BJ (cell line): ENCODE measurements at regions not wholly inside any gene's neighbourhood (a gene's known extent, or its start where the extent isn't known, plus 50 kb on each side); places are given as distances from the start of the nearest gene placed in this dataset.

Experiments
- CTCF ChIA-PET: fragments of 350-600 bp; formaldehyde crosslinking; extraction: SDS; loops from one replicate; lab custom pipeline; 2021; ENCODE audit warnings: antibody characterized with exemption, inconsistent platforms; lab: Yijun Ruan, JAX
- POLR2A ChIA-PET: fragments of 300-600 bp; sonication (Branson Sonifier 250); formaldehyde crosslinking; extraction: SDS; loops from one replicate; lab custom pipeline; 2021; ENCODE audit warnings: antibody characterized with exemption; lab: Charles Lee
- DNase-seq: peaks from one replicate; pipeline ENCODE4 v3.0.0-alpha.2; 2011; ENCODE audit warnings: low read depth
- H3K27me3 ChIP-seq: 2 replicates; pipeline ENCODE4 v1.6.0; 2011; ENCODE audit warnings: low read length; ENCODE audit not compliant: control insufficient read depth, insufficient read depth
- H3K36me3 ChIP-seq: 2 replicates; pipeline ENCODE4 v1.5.1; 2011; ENCODE audit warnings: low read length; ENCODE audit not compliant: control insufficient read depth, insufficient read depth
- H3K4me3 ChIP-seq: 2 replicates; pipeline ENCODE4 v1.5.1; 2011; ENCODE audit warnings: low read depth, mild to moderate bottlenecking, control low read depth, low read length
- TF ChIP-seq, protein P1 (sequence below): IDR thresholded peaks from 2 replicates; pipeline ENCODE4 v1.5.1; 2011; ENCODE audit warnings: low read depth, mild to moderate bottlenecking, control low read depth, inconsistent platforms, low read length, moderate library complexity; ENCODE audit not compliant: insufficient read depth

GRCh38 chr5:133848341-133848811 is 120.0 kb downstream of the C5orf15 start:
- ChIA-PET CTCF (no interaction called here), POLR2A (no interaction called here)
- no peaks in the 10 kb centered on the region; the same call in 1 of the 2 replicates for H3K27me3 ChIP-seq
- DNase-seq = no peak
- H3K36me3 ChIP-seq = no peaks in the 10 kb centered on the region
- TF ChIP-seq, protein P1, sequence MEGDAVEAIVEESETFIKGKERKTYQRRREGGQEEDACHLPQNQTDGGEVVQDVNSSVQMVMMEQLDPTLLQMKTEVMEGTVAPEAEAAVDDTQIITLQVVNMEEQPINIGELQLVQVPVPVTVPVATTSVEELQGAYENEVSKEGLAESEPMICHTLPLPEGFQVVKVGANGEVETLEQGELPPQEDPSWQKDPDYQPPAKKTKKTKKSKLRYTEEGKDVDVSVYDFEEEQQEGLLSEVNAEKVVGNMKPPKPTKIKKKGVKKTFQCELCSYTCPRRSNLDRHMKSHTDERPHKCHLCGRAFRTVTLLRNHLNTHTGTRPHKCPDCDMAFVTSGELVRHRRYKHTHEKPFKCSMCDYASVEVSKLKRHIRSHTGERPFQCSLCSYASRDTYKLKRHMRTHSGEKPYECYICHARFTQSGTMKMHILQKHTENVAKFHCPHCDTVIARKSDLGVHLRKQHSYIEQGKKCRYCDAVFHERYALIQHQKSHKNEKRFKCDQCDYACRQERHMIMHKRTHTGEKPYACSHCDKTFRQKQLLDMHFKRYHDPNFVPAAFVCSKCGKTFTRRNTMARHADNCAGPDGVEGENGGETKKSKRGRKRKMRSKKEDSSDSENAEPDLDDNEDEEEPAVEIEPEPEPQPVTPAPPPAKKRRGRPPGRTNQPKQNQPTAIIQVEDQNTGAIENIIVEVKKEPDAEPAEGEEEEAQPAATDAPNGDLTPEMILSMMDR = no peak
- no peak overlapping the region for H3K4me3 ChIP-seq

- POLR2A ChIA-PET = no interaction called here
- Histone ChIP-seq H3K36me3 (no peaks in the 10 kb centered on the region), H3K27me3 (no peaks in the 10 kb centered on the region; the same call in 1 of the 2 replicates), H3K4me3 (no peak overlapping the region)
- DNase-seq = no peak
- CTCF ChIA-PET = no interaction called here
- TF ChIP-seq, protein P1 = no peak
These were observed 120.5 kb downstream of the C5orf15 start for GRCh38 chr5:133847886-133848285.

DNA sequence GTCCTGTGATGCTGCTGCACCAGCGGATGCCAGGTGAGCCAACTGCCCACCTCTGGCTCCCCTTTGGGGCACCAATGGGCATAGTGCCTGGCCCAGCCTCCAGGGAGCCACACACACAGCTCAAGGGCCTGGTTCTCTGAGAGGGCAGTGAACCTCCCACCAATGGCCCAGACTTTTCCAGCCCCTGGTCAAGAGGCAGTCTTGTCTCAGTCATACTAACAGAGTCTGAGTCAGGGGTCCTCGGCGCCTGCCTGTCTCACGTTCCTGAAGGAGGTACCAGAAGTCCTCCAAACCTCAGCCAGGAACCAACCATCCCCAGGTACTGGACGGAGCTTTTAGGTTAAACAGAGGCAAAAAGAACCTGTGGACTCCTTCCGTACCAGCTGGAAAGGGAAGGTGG is 121.1 kb downstream of the C5orf15 start:
- no peak overlapping the region for H3K4me3 ChIP-seq
- CTCF ChIA-PET = interaction anchor here (1.4 kb wide), 1 partner anchor 10 kb away, joined by 3 read pairs; no protein-coding TSS in a partner anchor
- no peaks in the 10 kb centered on the region; the same call in 1 of the 2 replicates for H3K27me3 ChIP-seq
- no peaks in the 10 kb centered on the region for H3K36me3 ChIP-seq
- TF ChIP-seq, protein P1 = no peak
- no peak for DNase-seq
- POLR2A ChIA-PET = no interaction called here

DNA sequence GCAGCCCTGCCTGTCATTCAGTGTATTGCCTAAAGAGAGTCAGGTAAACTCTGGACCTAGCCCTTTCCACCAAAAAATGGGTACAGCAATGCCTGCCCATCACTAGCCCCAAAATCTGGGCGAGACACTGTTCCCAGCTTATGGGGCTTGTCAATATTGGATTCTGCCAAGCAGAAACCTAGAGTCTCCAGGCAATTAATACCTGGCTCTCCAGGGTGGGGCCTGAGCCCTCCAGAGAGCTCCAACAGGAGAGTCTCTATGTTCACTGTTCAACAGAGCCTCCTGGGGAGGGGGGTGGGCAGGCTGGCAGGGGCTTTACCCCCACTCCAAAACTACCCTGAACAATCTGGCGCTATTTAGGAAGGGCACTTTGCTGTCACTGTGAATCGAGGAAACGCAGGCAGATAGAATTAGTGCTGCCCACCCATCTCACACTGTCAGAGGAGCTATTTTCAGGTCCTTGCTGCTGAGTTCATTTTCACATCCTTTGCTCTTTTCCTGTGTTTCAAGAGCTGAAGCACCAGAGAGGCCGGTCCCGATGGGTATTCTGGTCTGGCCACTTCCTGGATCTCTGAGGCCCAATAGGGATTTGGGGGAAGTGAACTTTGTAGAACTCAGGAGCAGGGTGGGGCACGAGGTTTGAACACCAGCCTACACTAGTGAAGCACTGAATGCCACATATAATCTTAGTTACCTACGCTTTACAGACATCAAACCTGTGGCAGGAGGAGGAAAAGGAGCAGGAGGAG is 121.8 kb downstream of the C5orf15 start:
- DNase-seq = no peak
- ChIA-PET CTCF (interaction anchor here (1.4 kb wide), 1 partner anchor 9 kb away, joined by 3 read pairs; no protein-coding TSS in a partner anchor), POLR2A (no interaction called here)
- no peaks in the 10 kb centered on the region for H3K36me3 ChIP-seq
- H3K4me3 ChIP-seq = no peak overlapping the region
- TF ChIP-seq, protein P1 = no peak
- peaks cover 2% of the 10 kb centered on the region; the same call in 1 of the 2 replicates for H3K27me3 ChIP-seq

- no peak for DNase-seq
- no peaks in the 10 kb centered on the region for H3K36me3 ChIP-seq
- ChIA-PET POLR2A (no interaction called here), CTCF (interaction anchor here (1.5 kb wide), 1 partner anchor 24 kb away, joined by 4 read pairs; no protein-coding TSS in a partner anchor)
- TF ChIP-seq, protein P1 = no peak
- peaks cover 2% of the 10 kb centered on the region; the same call in 1 of the 2 replicates for H3K27me3 ChIP-seq
- no peak overlapping the region for H3K4me3 ChIP-seq
These were observed 123.2 kb downstream of the C5orf15 start for GRCh38 chr5:133845271-133845670.
